Neural progenitor cell (in vitro differentiated cells): ENCODE measurements at regions not wholly inside any gene's neighbourhood (a gene's known extent, or its start where the extent isn't known, plus 50 kb on each side); places are given as distances from the start of the nearest gene placed in this dataset.

Source experiments
- DNase-seq: peaks from one replicate; pipeline ENCODE4 v3.0.0-alpha.2; 2016; ENCODE audit warnings: low spot score
- H2AFZ ChIP-seq: fragments of 200-600 bp; sonication (generic); replicated peaks from 2 replicates; pipeline ENCODE4 v1.6.1; 2016; ENCODE audit warnings: antibody characterized with exemption
- H3F3A ChIP-seq: fragments of 200-600 bp; sonication (generic); 2 replicates; pipeline ENCODE4 v1.6.1; 2016; ENCODE audit warnings: antibody characterized with exemption, low read depth
- H3K27ac ChIP-seq: fragments of 200-600 bp; sonication (generic); 2 replicates; pipeline ENCODE4 v1.5.1; 2016; ENCODE audit warnings: mild to moderate bottlenecking
- H3K27me3 ChIP-seq: fragments of 200-600 bp; sonication (generic); 2 replicates; pipeline ENCODE4 v1.6.1; 2016; ENCODE audit warnings: mild to moderate bottlenecking, moderate library complexity
- H3K36me3 ChIP-seq: fragments of 200-600 bp; sonication (generic); 2 replicates; pipeline ENCODE4 v1.5.1; 2016
- H3K4me1 ChIP-seq: fragments of 200-600 bp; sonication (generic); 2 replicates; pipeline ENCODE4 v1.6.1; 2016; ENCODE audit warnings: mixed run types
- H3K4me2 ChIP-seq: fragments of 200-600 bp; sonication (generic); 2 replicates; pipeline ENCODE4 v1.6.1; 2016
- H3K4me3 ChIP-seq: fragments of 200-600 bp; sonication (generic); 2 replicates; pipeline ENCODE4 v1.5.1; 2016
- H3K79me2 ChIP-seq: fragments of 200-600 bp; sonication (generic); 2 replicates; pipeline ENCODE4 v1.6.1; 2016; ENCODE audit warnings: low read depth
- H3K9ac ChIP-seq: fragments of 200-600 bp; sonication (generic); 2 replicates; pipeline ENCODE4 v1.6.1; 2016
- H3K9me3 ChIP-seq: fragments of 200-600 bp; sonication (generic); 2 replicates; pipeline ENCODE4 v1.5.1; 2016; ENCODE audit warnings: low read depth
- H4K20me1 ChIP-seq: fragments of 200-600 bp; sonication (generic); 2 replicates; pipeline ENCODE4 v1.6.1; 2016; ENCODE audit warnings: low read depth
- H3K27ac Mint-ChIP-seq: 3 replicates; pipeline ENCODE4 v1.8.0; 2021; ENCODE audit warnings: mixed read lengths
- H3K27me3 Mint-ChIP-seq: 2 replicates; pipeline ENCODE4 v1.8.0; 2022; ENCODE audit warnings: low read depth, mild to moderate bottlenecking, inconsistent platforms, moderate library complexity, mixed read lengths; ENCODE audit not compliant: insufficient read depth
- H3K36me3 Mint-ChIP-seq: 3 replicates; pipeline ENCODE4 v1.8.0; 2021; ENCODE audit warnings: mixed read lengths
- H3K4me1 Mint-ChIP-seq: 3 replicates; pipeline ENCODE4 v1.8.0; 2021; ENCODE audit warnings: mixed read lengths
- H3K4me3 Mint-ChIP-seq: 3 replicates; pipeline ENCODE4 v1.8.0; 2021; ENCODE audit warnings: mild to moderate bottlenecking, moderate library complexity, mixed read lengths
- H3K9me3 Mint-ChIP-seq: 3 replicates; pipeline ENCODE4 v1.8.0; 2020; ENCODE audit warnings: mixed read lengths
- EZH2 ChIP-seq: fragments of 200-600 bp; sonication (generic); IDR thresholded peaks from 2 replicates; pipeline ENCODE4 v1.6.1; 2017; ENCODE audit warnings: antibody characterized with exemption, mild to moderate bottlenecking, moderate library complexity
- EZH2phosphoT487 ChIP-seq: fragments of 200-600 bp; sonication (generic); IDR thresholded peaks from 2 replicates; pipeline ENCODE4 v1.6.1; 2017; ENCODE audit warnings: antibody characterized with exemption
- TF ChIP-seq, protein P1 (sequence below): fragments of 200-600 bp; sonication (generic); IDR thresholded peaks from 2 replicates; pipeline ENCODE4 v1.5.1; 2017; ENCODE audit warnings: antibody characterized with exemption, mild to moderate bottlenecking

DNA sequence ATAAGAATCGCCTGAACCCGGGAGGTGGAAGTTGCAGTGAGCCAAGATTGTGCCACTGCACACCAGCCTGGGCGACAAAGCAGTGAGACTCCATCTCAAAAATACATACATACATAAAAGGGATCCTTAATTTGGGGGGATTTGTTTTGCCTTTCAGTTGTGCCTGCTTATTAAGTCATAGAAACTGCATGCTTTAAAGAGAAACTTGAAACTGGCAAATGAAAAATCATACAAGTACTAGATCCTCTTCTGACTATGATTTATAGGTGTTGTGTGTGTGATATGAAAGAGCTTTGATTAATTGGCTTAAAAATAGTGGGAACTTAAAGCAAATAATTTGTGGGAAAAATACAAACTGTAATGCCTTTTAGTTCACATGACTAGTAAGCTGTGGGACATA lies 963.7 kb downstream of the CNTNAP5 start:
- Histone ChIP-seq H3K4me3 (no peak overlapping the region), H3K9me3 (no peaks in the 10 kb centered on the region), H4K20me1 (no peaks in the 10 kb centered on the region), H3K4me1 (peaks cover 7% of the 10 kb centered on the region), H2AFZ (no peak overlapping the region), H3K4me2 (no peak overlapping the region), H3K27ac (no peak overlapping the region), H3F3A (no peaks in the 10 kb centered on the region), H3K27me3 (no peaks in the 10 kb centered on the region), H3K36me3 (no peaks in the 10 kb centered on the region), H3K9ac (no peak overlapping the region), H3K79me2 (no peaks in the 10 kb centered on the region)
- Mint-ChIP-seq H3K4me3 (no peak overlapping the region), H3K36me3 (no peaks in the 10 kb centered on the region), H3K9me3 (peaks cover 11% of the 10 kb centered on the region), H3K27ac (no peak overlapping the region), H3K4me1 (peaks cover 24% of the 10 kb centered on the region), H3K27me3 (peaks cover 3% of the 10 kb centered on the region)
- TF ChIP-seq, protein P1, sequence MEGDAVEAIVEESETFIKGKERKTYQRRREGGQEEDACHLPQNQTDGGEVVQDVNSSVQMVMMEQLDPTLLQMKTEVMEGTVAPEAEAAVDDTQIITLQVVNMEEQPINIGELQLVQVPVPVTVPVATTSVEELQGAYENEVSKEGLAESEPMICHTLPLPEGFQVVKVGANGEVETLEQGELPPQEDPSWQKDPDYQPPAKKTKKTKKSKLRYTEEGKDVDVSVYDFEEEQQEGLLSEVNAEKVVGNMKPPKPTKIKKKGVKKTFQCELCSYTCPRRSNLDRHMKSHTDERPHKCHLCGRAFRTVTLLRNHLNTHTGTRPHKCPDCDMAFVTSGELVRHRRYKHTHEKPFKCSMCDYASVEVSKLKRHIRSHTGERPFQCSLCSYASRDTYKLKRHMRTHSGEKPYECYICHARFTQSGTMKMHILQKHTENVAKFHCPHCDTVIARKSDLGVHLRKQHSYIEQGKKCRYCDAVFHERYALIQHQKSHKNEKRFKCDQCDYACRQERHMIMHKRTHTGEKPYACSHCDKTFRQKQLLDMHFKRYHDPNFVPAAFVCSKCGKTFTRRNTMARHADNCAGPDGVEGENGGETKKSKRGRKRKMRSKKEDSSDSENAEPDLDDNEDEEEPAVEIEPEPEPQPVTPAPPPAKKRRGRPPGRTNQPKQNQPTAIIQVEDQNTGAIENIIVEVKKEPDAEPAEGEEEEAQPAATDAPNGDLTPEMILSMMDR = no peak
- TF ChIP-seq EZH2phosphoT487 (no peak), EZH2 (no peak)
- no peak for DNase-seq

DNA sequence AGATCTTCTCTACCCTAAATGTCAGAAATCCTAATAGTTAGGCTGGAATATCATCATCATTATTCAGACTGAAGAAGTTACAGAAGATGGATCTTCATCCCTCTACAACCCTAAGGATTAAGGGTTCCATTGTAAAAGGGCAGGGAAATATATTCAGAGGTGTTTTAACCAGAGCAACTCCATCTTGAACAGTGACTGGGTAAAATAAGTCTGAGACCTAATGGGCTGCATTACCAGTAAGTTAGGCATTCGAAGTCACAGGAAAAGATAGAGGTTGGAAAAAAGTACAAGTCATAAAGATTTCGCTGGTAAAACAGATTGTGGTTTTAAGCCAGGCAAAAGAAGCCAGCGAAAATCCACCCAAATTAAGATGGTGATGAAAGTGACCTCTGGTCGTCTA lies 968.7 kb downstream of the CNTNAP5 start:
- no peaks in the 10 kb centered on the region for H3K36me3 ChIP-seq
- no peaks in the 10 kb centered on the region for H3K79me2 ChIP-seq
- no peaks in the 10 kb centered on the region for H4K20me1 ChIP-seq
- Mint-ChIP-seq H3K27ac (no peak overlapping the region), H3K4me1 (peaks cover 5% of the 10 kb centered on the region), H3K36me3 (no peaks in the 10 kb centered on the region), H3K27me3 (peaks cover 2% of the 10 kb centered on the region), H3K4me3 (no peak overlapping the region), H3K9me3 (peaks cover 2% of the 10 kb centered on the region)
- no peaks in the 10 kb centered on the region for H3K27me3 ChIP-seq
- H2AFZ ChIP-seq = no peak overlapping the region
- H3K4me1 ChIP-seq = peaks cover 15% of the 10 kb centered on the region
- TF ChIP-seq, protein P1 = no peak
- TF ChIP-seq EZH2phosphoT487 (no peak), EZH2 (no peak)
- no peak overlapping the region for H3K27ac ChIP-seq
- H3K4me3 ChIP-seq = no peak overlapping the region
- DNase-seq = no peak
- no peak overlapping the region for H3K4me2 ChIP-seq
- no peak overlapping the region for H3K9ac ChIP-seq
- peaks cover 7% of the 10 kb centered on the region for H3F3A ChIP-seq
- no peaks in the 10 kb centered on the region for H3K9me3 ChIP-seq

DNA sequence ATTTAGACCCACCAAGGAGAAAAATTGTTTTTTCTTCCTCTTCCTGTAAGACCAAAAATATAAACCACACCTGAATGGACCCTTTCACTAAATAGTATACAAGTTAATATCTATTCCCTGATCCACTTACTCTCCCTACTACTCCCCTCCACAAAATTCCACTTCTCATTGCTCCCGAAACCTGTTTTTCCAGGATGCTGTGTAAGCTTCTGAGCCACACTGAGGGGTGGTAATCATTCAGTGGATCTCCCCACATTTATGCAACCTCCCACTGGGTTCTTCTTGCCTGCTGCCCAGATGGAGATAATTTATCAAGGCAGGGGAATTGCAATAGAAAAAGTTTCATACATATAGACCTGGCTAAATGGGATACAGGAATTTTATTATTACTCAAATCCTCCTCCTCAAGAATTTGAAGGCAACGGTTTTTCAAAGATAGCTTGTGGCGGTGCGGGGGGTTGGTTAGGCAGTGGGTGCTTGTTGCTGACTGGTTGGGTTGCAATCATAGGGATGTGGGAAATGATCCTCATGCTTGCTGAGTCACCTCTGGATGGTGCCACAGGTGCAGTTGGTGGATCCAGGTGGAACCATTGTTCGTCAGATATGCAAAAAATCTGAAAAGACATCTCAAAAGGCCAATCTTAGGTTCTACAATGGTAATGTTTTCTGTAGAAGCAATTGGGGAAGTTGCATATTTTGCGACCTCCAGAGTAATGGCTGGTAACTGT lies 970.3 kb downstream of the CNTNAP5 start:
- DNase-seq = no peak
- TF ChIP-seq EZH2phosphoT487 = no peak
- no peak for TF ChIP-seq EZH2

DNA sequence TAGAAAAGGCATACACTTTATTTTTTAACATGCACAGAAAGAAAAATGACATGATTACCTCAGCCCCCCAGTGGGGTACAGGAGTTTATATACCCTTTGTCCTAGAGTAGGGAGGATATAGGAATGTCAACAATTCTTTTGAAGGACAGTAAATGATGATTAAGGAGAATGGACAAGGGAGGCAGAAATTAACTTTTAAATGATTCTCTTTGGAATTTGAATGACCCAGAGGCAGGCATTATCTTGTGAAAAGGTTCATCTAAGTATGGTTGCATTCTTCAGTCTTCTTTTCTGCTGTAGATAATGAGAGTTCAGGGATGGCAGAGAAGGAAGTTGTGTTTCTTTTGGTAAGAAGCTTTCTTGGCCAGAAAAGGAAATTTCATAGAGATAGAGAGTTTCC lies 971.3 kb downstream of the CNTNAP5 start:
- peaks cover 7% of the 10 kb centered on the region for H3F3A ChIP-seq
- Mint-ChIP-seq H3K27ac (no peak overlapping the region), H3K27me3 (peaks cover 2% of the 10 kb centered on the region), H3K4me1 (peaks cover 5% of the 10 kb centered on the region), H3K4me3 (no peak overlapping the region), H3K9me3 (peaks cover 2% of the 10 kb centered on the region), H3K36me3 (no peaks in the 10 kb centered on the region)
- no peaks in the 10 kb centered on the region for H3K36me3 ChIP-seq
- no peaks in the 10 kb centered on the region for H3K79me2 ChIP-seq
- H3K27me3 ChIP-seq = no peaks in the 10 kb centered on the region
- no peak for DNase-seq
- H2AFZ ChIP-seq = peak overlapping the region; percentile 40
- no peaks in the 10 kb centered on the region for H3K9me3 ChIP-seq
- no peaks in the 10 kb centered on the region for H4K20me1 ChIP-seq
- no peak overlapping the region for H3K9ac ChIP-seq
- no peak overlapping the region for H3K4me3 ChIP-seq
- H3K4me1 ChIP-seq = peaks cover 15% of the 10 kb centered on the region
- peak overlapping the region; percentile 35 for H3K4me2 ChIP-seq
- no peak for TF ChIP-seq EZH2phosphoT487
- TF ChIP-seq, protein P1 = no peak
- TF ChIP-seq EZH2 = no peak
- peak overlapping the region; percentile 86 for H3K27ac ChIP-seq

More for the DNA sequence above, 970.3 kb downstream of the CNTNAP5 start:
- Histone ChIP-seq H3K4me2 (no peak overlapping the region), H3K27me3 (no peaks in the 10 kb centered on the region), H4K20me1 (no peaks in the 10 kb centered on the region), H3F3A (peaks cover 7% of the 10 kb centered on the region), H3K9ac (no peak overlapping the region), H3K27ac (no peak overlapping the region), H3K4me1 (peaks cover 15% of the 10 kb centered on the region), H3K79me2 (no peaks in the 10 kb centered on the region), H3K9me3 (no peaks in the 10 kb centered on the region), H2AFZ (no peak overlapping the region), H3K4me3 (no peak overlapping the region), H3K36me3 (no peaks in the 10 kb centered on the region)
- Mint-ChIP-seq H3K27me3 (peaks cover 2% of the 10 kb centered on the region), H3K27ac (no peak overlapping the region), H3K4me1 (peaks cover 5% of the 10 kb centered on the region), H3K36me3 (no peaks in the 10 kb centered on the region), H3K4me3 (no peak overlapping the region), H3K9me3 (peaks cover 2% of the 10 kb centered on the region)
